Keratinocyte (primary cell): ENCODE measurements at regions not wholly inside any gene's neighbourhood (a gene's known extent, or its start where the extent isn't known, plus 50 kb on each side); places are given as distances from the start of the nearest gene placed in this dataset.

Experiments used
- CTCF ChIP-seq, 3 experiments: IDR thresholded peaks in 1 of 3; conservative IDR thresholded peaks in 1 of 3; optimal IDR thresholded peaks in 1 of 3; 2 replicates in 2 of 3; 3 replicates in 1 of 3; pipeline versions ENCODE3 to v1.5.1; 2011; ENCODE audit warnings: low read length in 3 of 3, mild to moderate bottlenecking in 3 of 3, moderate library complexity in 2 of 3, control low read depth in 1 of 3, inconsistent platforms in 1 of 3; ENCODE audit not compliant: insufficient read depth in 2 of 3; ENCODE audit errors: extremely low read depth in 1 of 3
- EZH2 ChIP-seq: IDR thresholded peaks from one replicate; pipeline ENCODE4 v1.6.1; 2012; ENCODE audit warnings: inconsistent platforms, mild to moderate bottlenecking, low read length, moderate library complexity

GRCh38 chr2:60246583-60246982 is 306.9 kb downstream of the BCL11A start:
- no peak for TF ChIP-seq CTCF (optimal IDR thresholded peaks at IDR 0.05 in 1 of 3, IDR thresholded peaks at IDR 0.05 in 1 of 3, conservative IDR thresholded peaks at IDR 0.05 in 1 of 3; ENCODE audit: extremely low read depth in 1 of 3, insufficient read depth in 2 of 3, low read length in 3 of 3)
- no peak for TF ChIP-seq EZH2
